NCI-H345 (cell line): ENCODE measurements at regions not wholly inside any gene's neighbourhood (a gene's known extent, or its start where the extent isn't known, plus 50 kb on each side); places are given as distances from the start of the nearest gene placed in this dataset.
A peak's percentile ranks its signal among the peaks of the same experiment; 100 is the strongest.
"Not testable (repeated sequence)": the region's sequence is repeated elsewhere in the genome, so short reads cannot be mapped to it uniquely, and the experiment has no call there.

Experiments used
- DNase-seq: peaks from one replicate; lab custom pipeline; 2025; lab: John Stamatoyannopoulos, UW

DNA sequence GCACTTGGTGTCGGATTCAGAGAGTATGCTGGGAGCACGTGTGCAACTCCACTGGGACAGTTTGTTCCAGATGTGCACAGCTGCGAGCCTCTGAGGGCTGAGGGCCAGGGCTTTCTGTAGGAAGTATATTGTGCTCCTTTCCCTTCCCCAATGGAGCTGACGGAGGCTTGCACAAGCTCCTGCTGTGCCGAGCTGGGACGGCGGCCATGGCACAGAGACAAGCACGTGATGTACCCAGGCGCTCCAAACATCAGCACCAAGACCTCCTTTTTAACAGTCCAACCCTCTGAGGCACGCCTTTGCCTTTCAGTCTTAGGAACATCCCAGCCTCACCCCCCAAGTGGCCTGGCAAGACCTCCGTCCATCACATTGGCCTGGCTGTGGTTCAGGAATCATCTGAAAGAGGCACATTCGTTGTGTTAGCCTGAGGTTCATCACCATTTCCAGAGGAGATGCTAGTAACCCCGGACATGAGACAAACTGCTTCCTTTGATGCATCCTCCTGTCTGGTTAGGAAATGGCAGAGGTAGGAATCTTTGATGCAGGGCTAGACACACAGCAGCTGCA lies 339.2 kb upstream of the KAZN start:
- no peak for DNase-seq

DNA sequence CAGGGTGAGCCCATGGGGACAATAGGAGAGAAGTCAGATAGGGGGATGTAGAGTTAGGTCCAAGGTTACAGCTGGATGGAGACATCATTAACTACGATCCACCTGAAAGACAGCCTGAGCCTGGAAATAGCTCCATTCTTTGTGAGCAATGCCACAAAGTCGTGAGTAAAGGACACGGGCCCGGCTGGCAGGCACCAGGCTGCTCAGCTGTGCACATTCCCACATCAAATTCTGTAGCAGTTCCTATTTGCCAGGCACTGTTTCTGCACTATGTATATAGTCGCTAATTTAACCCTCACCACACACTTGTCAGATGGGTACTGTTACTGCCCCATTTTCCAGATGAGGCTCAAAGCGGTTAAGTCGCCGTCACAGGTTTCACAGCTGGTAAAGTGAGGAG lies 338.0 kb upstream of the KAZN start:
- no peak for DNase-seq

GRCh38 chr1:14261395-14261794 lies 337.1 kb upstream of the KAZN start:
- DNase-seq = peak; percentile 30

DNA sequence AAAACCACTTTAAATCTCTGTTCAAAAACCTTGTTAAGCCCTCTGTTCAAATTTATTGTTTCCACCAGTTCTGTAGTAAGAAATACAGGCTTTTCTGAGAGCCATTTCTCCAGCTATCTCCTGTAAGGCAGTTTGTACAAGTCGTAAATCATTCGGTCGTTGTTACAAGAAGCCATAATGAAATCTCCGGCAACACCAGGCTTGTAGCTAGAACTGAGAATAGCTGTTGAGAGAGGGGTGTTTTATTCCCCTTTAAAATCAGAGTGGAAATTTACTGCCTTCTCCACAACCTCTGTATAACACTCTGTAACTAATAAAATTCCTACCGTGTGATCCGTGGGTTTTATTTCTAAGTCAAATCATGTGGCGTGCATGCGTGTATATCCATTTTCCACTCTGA lies 335.8 kb upstream of the KAZN start:
- no peak for DNase-seq

GRCh38 chr1:14263225-14263624 lies 335.3 kb upstream of the KAZN start:
- no peak for DNase-seq

- no peak for DNase-seq
Observed at GRCh38 chr1:14263671-14264070, 334.8 kb upstream of the KAZN start.

DNA sequence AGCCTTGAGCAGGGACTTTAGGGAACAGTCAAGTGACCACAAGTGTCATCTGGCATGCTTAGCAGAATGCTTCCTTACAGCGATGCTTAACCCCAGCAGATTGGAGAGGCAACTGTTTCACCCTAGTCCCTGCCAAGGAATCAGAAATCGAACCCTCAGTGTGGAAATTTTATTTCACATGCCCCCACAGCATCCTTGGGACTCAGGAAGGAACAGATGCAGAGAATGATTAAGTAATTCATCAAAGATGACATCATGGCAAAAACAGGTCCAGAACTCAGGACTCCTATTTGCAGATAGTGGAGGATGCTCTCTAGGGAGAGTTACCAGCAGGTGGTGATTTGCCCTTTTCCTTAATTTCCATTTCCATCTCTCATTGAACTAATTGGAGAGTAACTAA lies 333.0 kb upstream of the KAZN start:
- no peak for DNase-seq

DNA sequence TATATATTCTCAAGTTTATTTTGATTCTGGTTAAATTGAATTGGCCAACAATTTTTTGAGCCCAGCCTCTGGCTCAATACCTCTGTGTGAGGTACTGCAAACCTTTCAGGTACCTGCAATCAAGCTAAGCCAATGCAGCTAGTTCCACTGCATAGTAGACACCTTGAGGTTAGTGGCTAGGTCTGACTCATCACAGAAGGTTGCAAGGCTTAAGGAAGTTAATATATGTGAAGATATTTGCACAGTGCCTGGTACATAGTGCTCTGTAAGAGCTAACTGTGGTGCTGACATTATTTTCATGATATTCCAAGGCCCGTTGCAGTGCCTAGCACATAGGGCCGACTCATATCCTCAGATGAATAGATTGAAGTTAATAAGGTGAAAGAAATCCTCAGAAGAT lies 330.5 kb upstream of the KAZN start:
- DNase-seq = no peak

GRCh38 chr1:14270821-14271220 lies 327.7 kb upstream of the KAZN start:
- DNase-seq = no peak

- DNase-seq = no peak
Observed at GRCh38 chr1:14273811-14274210, 324.7 kb upstream of the KAZN start.

- not testable (repeated sequence) for DNase-seq
Observed at GRCh38 chr1:14279891-14280290, 318.6 kb upstream of the KAZN start.

DNA sequence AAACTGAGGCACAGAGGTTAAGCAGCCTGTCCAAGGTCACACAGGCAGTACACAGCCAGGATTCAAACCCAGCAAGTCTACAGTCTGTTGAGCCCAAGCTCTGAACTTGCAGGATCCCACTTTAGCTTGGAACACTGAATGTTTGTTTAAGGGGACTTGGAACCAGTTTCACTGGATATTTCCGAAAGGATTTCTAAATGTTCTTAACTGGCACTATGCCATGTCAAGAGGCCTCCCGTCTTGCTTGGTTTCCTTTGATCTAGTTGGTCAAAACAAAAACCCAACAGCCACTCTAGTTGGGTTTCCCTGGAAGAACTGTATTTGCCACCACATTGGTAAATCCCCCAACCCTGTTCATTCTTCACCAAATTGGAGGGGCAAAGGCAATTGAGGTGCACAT lies 317.6 kb upstream of the KAZN start:
- DNase-seq = peak; percentile 26

- DNase-seq = no peak
Observed at GRCh38 chr1:14281412-14281811, 317.1 kb upstream of the KAZN start.

- DNase-seq = no peak
Observed at GRCh38 chr1:14282707-14283106, 315.8 kb upstream of the KAZN start.

GRCh38 chr1:14285238-14285637 lies 313.2 kb upstream of the KAZN start:
- DNase-seq = no peak

DNA sequence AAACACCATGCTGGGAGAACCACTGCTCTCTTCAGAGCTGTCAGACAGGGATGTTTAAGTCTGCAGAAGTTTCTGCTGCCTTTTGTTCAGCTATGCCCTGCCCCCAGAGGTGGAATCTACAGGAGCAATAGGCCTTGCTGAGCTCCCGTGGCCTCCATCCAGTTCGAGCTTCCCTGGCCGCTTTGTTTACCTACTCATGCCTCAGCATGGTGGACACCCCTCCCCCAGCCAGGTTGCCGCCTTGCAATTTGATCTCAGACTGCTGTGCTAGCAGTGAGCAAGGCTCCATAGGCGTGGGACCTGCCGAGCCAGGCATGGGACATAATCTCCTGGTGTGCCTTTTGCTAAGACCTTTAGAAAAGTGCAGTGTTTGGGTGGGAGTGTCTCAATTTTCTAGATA lies 307.3 kb upstream of the KAZN start:
- DNase-seq = peak; percentile 77

- no peak for DNase-seq
Observed at GRCh38 chr1:14292520-14292919, 306.0 kb upstream of the KAZN start.

DNA sequence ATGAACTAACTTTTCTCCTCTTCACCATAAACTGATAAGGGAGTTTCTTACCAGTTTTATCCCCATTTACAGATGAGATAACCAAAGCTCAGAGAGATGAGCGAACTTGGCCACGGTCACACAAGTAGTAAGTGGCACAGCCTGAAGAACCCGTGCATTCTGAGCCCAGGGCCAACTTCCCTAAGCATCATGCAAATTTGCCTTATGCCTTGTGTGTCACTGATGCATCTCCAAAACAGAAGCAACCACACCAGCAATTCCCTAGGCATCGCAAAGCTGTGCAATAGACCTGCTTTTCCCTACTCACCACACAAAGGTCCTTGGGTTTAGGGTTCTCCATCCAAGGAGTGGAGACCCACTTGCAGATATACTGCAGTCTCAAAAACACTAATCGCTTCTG lies 304.5 kb upstream of the KAZN start:
- DNase-seq = no peak

- no peak for DNase-seq
Observed at GRCh38 chr1:14294860-14295536, 303.5 kb upstream of the KAZN start.

DNA sequence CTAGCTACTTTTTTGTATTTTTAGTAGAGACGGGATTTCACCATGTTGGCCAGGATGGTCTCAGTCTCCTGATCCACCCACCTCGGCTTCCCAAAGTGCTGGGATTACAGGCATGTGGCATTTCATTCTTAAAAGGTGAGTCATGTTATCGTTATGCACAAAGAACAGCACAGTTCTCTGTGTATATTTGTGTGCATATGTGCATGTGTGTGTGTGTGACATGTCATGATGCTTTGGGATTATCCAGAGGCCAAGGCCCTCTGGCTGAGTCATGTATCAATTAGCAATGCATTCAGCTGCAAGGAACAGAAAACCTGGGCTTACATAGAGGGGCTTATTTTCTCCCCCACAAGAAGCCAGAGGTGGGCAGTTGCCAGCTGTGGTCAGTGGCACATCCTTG lies 301.7 kb upstream of the KAZN start:
- no peak for DNase-seq

GRCh38 chr1:14297356-14297755 lies 301.1 kb upstream of the KAZN start:
- DNase-seq = no peak

GRCh38 chr1:14298806-14299205 lies 299.7 kb upstream of the KAZN start:
- DNase-seq = no peak

DNA sequence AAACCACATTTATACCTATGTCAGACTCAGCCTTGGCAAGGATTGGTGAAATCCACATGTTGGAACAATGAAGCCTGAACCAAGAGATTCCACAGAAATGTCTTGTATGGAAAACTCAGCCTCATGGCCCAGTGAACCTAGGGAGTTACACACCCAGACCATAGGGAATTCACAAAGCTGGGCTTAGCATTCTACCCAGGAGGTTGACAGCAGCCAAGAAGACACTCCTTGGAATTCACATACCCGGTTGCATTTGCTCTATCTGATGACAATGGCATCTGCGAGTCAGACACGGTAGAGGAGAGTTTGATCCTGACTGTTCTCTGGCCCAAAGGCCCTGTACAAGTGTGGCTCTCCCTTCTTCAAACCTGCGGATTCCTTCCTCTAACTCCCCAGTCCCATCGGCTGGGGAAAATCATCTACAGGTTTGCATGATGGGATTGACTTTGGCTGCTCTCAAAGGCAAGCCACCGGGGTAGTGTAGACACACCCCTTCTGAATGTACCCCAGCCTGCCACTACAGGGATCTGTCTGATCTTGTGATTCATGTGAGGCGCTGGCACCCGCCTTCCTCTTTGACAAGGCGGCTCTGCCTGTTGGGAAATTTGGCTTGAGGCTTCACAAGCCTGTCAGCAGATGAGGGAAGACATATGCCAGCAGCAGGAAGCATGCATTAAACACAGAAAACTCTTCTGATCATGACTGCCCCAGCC lies 297.3 kb upstream of the KAZN start:
- no peak for DNase-seq

GRCh38 chr1:14301704-14302024 lies 296.8 kb upstream of the KAZN start:
- no peak for DNase-seq
